Gastrocnemius medialis (tissue), 4 donors: ENCODE measurements at regions not wholly inside any gene's neighbourhood (a gene's known extent, or its start where the extent isn't known, plus 50 kb on each side); places are given as distances from the start of the nearest gene placed in this dataset.
"Not testable (repeated sequence)": the region's sequence is repeated elsewhere in the genome, so short reads cannot be mapped to it uniquely, and the experiment has no call there.

Experiments
- ATAC-seq, 2 donors: fragments of 150-250 bp; one replicate each; pipeline ENCODE4 v1.9.1; 2016
- DNase-seq, 2 donors: peaks; one replicate each; pipeline ENCODE4 v3.0.0-alpha.2; 2019
- H3K27ac ChIP-seq, 4 donors: fragments of 200-600 bp; sonication (generic); 1 replicate in 1 of 4; 2 replicates in 3 of 4; pipeline ENCODE4 v1.5.1; 2016 to 2018; ENCODE audit warnings: mild to moderate bottlenecking in 2 of 4, moderate library complexity in 1 of 4
- H3K27me3 ChIP-seq, 3 donors: fragments of 200-600 bp; sonication (generic) in 2 of 3; 1 replicate in 1 of 3; 2 replicates in 2 of 3; pipeline versions ENCODE4 v1.5.1 to v1.6.0; 2016 to 2019; ENCODE audit warnings: mild to moderate bottlenecking in 1 of 3, moderate library complexity in 1 of 3
- H3K36me3 ChIP-seq, 2 donors: fragments of 200-600 bp; sonication (generic) in 1 of 2; one replicate each; pipeline ENCODE4 v1.5.1; 2017 to 2018
- H3K4me1 ChIP-seq, 2 donors: fragments of 200-600 bp; sonication (generic) in 1 of 2; one replicate each; pipeline ENCODE4 v1.5.1; 2016 to 2017; ENCODE audit warnings: mild to moderate bottlenecking in 2 of 2
- H3K4me3 ChIP-seq, 4 donors: fragments of 200-600 bp; sonication (generic) in 3 of 4; 1 replicate in 1 of 4; 2 replicates in 3 of 4; pipeline ENCODE4 v1.5.1; 2016 to 2019; ENCODE audit warnings: mild to moderate bottlenecking in 2 of 4
- H3K9me3 ChIP-seq, 3 donors: fragments of 200-600 bp; sonication (generic) in 2 of 3; 1 replicate in 1 of 3; 2 replicates in 2 of 3; pipeline ENCODE4 v1.5.1; 2016 to 2019
- POLR2A ChIP-seq, 2 donors: fragments of 450-650 bp; IDR thresholded peaks; one replicate each; pipeline ENCODE4 v1.6.1; 2017; ENCODE audit warnings: antibody characterized with exemption in 2 of 2, mild to moderate bottlenecking in 2 of 2, moderate library complexity in 2 of 2
- in situ Hi-C, 4 donors: fragments of 200-750 bp; cut with MboI; loops; one replicate each; pipeline versions ENCODE4 v1.15.0 to v1.8.0; 2017; ENCODE audit warnings: low sequenced_read_pairs in 4 of 4
- intact Hi-C: fragments of 100-400 bp; cut with DNase I; formaldehyde crosslinking; loops from one replicate; pipeline ENCODE4 v1.15.1; 2023; ENCODE audit warnings: low total_unique reads
- TF ChIP-seq, protein P1 (sequence below), 5 experiments: fragments of 450-650 bp in 3 of 5; fragments of 200-600 bp in 2 of 5; sonication (generic) in 2 of 5; IDR thresholded peaks in 4 of 5; conservative IDR thresholded peaks in 1 of 5; 1 replicate in 4 of 5; 2 replicates in 1 of 5; pipeline ENCODE4 v1.5.1; 2016 to 2019; ENCODE audit warnings: antibody characterized with exemption in 5 of 5, mild to moderate bottlenecking in 3 of 5, moderate library complexity in 3 of 5

DNA sequence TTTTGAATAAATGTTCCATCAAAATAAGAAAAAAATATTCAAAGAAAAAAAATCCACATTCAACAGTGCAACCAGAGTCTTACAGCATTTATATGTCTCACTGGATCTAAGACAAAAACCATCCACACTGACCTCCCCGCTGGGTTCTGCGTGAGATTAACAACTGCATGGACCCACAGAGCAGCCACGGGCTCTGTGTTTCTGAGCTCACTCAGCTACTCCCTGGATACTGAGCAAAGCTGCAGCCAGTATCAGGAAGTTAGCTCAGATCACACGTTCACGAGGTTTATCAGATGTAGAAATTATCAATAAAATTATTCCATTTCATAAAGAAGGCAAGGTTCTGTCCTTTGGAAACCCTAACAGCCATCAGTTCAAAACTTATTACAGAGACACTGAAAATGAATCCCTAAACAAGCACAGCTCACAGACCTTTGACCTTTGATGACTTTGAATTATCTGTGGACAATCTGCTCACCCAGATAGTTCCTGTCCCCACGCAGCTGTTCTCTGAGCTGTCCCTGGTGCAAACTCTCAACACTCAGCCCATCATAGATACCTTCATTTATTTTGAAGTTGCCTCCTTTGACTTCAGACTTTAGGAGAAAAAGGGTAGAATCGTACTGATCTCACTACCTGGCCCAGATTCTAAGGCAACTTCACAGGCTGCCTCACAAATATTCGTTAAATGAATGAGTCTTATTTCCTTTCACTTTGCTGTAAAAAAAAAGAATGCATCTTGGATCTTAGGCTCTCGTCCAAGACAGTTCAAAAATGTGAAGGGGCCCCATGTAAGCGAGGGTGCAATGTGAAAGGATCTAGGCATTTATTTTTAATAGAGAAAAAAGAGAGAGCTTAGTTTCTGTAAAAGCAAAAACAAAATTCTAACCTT is 67.7 kb upstream of the SVIL start:
- ATAC-seq (peak; percentile 38 to 39), DNase-seq (no peak)
- Histone ChIP-seq H3K27ac (no peak overlapping the region), H3K9me3 (no peaks in the 10 kb centered on the region), H3K36me3 (no peaks in the 10 kb centered on the region), H3K4me1 (peaks cover 38 to 48% of the 10 kb centered on the region in 2 donors), H3K27me3 (no peaks in the 10 kb centered on the region), H3K4me3 (no peak overlapping the region)
- intact Hi-C loops = no loop called here
- TF ChIP-seq POLR2A (IDR thresholded peaks at IDR 0.05) = no peak
- TF ChIP-seq, protein P1, sequence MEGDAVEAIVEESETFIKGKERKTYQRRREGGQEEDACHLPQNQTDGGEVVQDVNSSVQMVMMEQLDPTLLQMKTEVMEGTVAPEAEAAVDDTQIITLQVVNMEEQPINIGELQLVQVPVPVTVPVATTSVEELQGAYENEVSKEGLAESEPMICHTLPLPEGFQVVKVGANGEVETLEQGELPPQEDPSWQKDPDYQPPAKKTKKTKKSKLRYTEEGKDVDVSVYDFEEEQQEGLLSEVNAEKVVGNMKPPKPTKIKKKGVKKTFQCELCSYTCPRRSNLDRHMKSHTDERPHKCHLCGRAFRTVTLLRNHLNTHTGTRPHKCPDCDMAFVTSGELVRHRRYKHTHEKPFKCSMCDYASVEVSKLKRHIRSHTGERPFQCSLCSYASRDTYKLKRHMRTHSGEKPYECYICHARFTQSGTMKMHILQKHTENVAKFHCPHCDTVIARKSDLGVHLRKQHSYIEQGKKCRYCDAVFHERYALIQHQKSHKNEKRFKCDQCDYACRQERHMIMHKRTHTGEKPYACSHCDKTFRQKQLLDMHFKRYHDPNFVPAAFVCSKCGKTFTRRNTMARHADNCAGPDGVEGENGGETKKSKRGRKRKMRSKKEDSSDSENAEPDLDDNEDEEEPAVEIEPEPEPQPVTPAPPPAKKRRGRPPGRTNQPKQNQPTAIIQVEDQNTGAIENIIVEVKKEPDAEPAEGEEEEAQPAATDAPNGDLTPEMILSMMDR (IDR thresholded peaks at IDR 0.05 in 4 of 5, conservative IDR thresholded peaks at IDR 0.05 in 1 of 5) = no peak
- in situ Hi-C loops = no loop called here

DNA sequence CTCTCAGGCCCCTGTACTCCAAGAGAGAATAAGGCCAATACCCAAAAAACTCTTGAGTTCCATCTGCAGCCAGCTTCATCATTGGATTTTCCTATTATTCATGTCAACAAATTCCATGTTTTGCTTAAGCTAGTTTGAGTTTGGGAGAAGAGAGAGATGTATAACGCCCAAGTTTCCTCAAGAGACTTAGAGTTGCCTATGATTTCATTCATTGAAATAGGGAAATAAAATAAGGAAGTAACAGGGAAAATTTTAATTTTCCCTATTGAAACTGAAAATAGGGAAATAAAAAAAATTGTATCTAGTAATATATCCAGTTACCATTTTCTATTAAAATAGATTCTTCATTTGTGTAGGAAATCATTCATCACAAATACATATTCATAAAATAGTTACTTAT is 66.5 kb upstream of the SVIL start:
- peaks cover 38 to 48% of the 10 kb centered on the region in 2 donors for H3K4me1 ChIP-seq

DNA sequence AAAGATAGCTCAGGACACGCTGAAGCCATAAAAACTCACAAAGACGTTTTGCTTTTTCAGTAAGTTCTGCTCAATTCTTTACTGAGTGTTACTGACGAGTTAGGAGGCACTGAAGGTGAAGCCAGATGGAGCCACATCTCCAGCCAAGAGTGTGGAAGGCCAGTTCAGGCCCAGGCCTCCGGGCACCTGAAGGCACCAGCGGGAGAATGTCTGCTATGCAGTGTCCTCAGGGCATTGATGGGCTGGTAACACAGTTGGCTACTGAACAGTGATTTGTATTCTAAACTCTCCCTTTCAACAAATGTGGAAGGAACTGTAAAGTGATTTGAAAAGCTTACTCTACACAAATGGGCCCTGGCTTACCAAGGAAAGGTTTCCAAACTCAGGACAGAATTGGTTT is 64.8 kb upstream of the SVIL start:
- Histone ChIP-seq H3K4me1 (peaks cover 38 to 48% of the 10 kb centered on the region in 2 donors), H3K4me3 (no peak overlapping the region), H3K36me3 (no peaks in the 10 kb centered on the region), H3K9me3 (no peaks in the 10 kb centered on the region), H3K27me3 (no peaks in the 10 kb centered on the region), H3K27ac (peak overlapping the region in 1 of 4 donors; percentile 6)
- DNase-seq (no peak), ATAC-seq (no peak)
- TF ChIP-seq, protein P1 (IDR thresholded peaks at IDR 0.05 in 4 of 5, conservative IDR thresholded peaks at IDR 0.05 in 1 of 5) = no peak
- no peak for TF ChIP-seq POLR2A (IDR thresholded peaks at IDR 0.05)
- intact Hi-C loops (no loop called here), in situ Hi-C loops (no loop called here)

More for the DNA sequence above, 66.5 kb upstream of the SVIL start:
- in situ Hi-C loops (no loop called here), intact Hi-C loops (no loop called here)
- H3K27ac ChIP-seq = no peak overlapping the region
- ATAC-seq = no peak
- no peaks in the 10 kb centered on the region for H3K9me3 ChIP-seq
- TF ChIP-seq POLR2A (IDR thresholded peaks at IDR 0.05) = no peak
- TF ChIP-seq, protein P1 (IDR thresholded peaks at IDR 0.05 in 4 of 5, conservative IDR thresholded peaks at IDR 0.05 in 1 of 5) = no peak
- DNase-seq = no peak
- H3K4me3 ChIP-seq = no peak overlapping the region
- no peaks in the 10 kb centered on the region for H3K36me3 ChIP-seq
- no peaks in the 10 kb centered on the region for H3K27me3 ChIP-seq

DNA sequence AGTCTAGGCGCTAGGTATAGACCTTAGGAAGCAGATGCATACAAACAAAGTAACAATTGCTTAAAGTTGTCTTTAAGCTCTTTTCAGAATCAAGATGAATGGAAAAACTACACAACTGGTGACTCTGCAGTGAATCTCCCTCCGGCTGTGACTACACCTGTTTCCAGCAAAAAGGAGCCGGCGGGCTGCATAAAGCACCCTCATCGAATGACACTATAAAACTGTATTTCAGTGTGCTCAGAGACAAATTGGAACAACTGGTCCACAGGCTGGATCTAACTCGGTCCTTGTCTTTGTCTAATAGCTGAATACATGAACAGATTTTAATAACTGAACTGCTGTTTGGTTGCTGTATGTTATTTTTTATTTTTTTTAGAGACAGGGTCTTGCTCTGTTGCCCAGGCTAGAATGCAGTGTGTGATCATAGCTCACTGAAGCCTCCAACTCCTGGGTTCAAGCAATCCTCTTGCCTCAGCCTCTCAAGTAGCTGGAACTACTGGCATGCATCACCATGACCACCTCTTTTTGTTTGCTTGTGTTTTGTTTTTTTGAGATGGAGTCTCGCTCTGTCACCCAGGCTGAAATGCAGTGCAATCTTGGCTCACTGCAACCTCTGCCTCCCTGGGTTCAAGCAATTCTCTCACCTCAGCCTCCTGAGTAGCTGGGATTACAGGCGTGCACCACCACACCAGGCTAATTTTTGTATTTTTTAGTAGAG is 64.2 kb upstream of the SVIL start:
- ATAC-seq (no peak), DNase-seq (no peak)
- Histone ChIP-seq H3K4me3 (no peak overlapping the region), H3K27me3 (no peaks in the 10 kb centered on the region), H3K9me3 (no peaks in the 10 kb centered on the region), H3K27ac (peak overlapping the region in 1 of 4 donors; percentile 6), H3K36me3 (no peaks in the 10 kb centered on the region), H3K4me1 (peaks cover 37 to 50% of the 10 kb centered on the region in 2 donors)
- TF ChIP-seq POLR2A (IDR thresholded peaks at IDR 0.05) = no peak
- TF ChIP-seq, protein P1 (IDR thresholded peaks at IDR 0.05 in 4 of 5, conservative IDR thresholded peaks at IDR 0.05 in 1 of 5) = no peak
- intact Hi-C loops = no loop called here
- in situ Hi-C loops = no loop called here

DNA sequence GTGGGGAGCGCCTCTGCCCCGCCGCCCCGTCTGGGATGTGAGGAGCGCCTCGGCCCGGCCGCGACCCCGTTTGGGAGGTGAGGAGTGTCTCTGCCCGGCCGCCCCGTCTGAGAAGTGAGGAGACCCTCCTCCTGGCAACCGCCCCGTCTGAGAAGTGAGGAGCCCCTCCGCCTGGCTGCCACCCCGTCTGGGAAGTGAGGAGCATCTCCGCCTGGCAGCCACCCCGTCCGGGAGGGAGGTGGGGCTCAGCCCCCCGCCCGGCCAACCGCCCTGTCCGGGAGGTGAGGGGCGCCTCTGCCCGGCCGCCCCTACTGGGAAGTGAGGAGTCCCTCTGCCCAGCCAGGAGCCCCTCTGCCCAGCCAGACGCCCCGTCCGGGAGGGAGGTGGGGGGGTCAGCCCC is 61.8 kb upstream of the SVIL start:
- H3K27ac ChIP-seq, in situ Hi-C loops, ATAC-seq: not testable (repeated sequence)

More for the DNA sequence above, 61.8 kb upstream of the SVIL start:
- H3K4me1 ChIP-seq = peaks cover 26 to 40% of the 10 kb centered on the region in 2 donors
- DNase-seq, intact Hi-C loops, H3K9me3 ChIP-seq, H3K36me3 ChIP-seq, H3K27me3 ChIP-seq, H3K4me3 ChIP-seq: not testable (repeated sequence)
